HG03342 (cell line): ENCODE measurements at regions not wholly inside any gene's neighbourhood (a gene's known extent, or its start where the extent isn't known, plus 50 kb on each side); places are given as distances from the start of the nearest gene placed in this dataset.
"Not testable (repeated sequence)": the region's sequence is repeated elsewhere in the genome, so short reads cannot be mapped to it uniquely, and the experiment has no call there.

ENCODE experiments used
- ATAC-seq: cut with Tn5 transposase; IDR thresholded peaks from one replicate; pipeline ENCODE4 v1.9.1; 2021; ENCODE audit warnings: mild to moderate bottlenecking, moderate library complexity; ENCODE audit not compliant: unreplicated experiment

DNA sequence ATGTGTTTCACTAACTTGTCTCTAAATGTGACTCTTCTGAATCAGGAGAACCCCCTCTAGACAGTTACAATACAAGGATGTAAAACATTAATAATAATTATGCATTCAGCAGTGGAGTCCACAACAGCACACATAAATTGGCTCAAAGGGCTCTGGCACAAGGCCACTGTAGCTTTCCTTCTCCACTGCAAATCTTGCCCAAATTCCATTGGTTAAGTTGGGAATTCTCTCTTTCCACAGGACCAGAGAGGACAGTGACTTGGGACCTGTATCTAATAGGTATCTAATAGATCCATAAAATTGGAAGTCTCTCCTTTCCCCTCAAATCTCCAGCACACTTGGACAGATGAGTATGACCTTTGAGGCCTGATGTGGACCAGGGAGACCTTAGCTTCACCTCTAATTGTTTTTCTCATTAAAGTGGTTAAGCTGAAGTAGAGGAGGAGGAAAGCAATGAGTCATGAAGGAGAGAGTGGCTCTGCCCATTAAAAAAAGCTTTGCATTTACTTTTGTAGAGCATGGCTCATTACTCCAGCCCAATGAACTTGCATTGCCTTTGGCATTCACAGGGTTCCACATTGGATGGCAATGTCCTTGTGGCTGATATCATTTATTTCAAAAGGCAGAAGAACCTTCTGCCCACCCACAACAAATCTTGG lies 72.3 kb upstream of the SH3RF1 start:
- no peak for ATAC-seq

DNA sequence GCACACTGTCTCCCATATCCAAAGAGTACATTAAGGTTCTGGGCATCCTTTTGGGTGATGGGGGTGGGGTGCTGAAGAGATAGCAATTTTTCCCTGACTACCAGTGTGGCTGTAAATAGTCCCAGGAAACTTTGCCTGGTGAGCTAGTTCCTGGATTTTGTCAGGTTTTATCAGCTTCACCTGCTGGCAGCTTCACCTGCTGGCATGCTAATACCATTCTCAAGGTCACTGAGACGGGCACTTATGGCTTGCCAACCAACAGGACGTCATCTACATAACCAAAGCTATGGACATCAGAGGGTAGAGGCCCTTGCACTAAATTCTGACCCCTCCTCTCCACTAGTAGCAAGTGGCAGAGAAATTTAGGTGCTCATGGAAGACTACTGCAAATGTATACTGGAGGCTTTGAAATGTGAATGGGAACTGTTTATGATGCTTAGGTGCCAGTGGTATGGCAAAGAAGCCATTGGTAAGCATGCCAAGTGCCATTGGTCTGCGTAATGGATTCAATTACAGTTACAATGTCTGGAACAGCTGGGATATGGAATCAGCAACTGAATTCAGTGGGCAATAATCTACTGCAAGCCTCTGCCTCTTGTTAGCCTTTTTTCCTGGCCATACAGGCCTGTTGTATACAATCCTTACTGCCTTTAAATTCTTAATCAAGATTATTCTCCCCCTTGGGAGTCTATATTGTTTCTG lies 71.6 kb upstream of the SH3RF1 start:
- no peak for ATAC-seq

- peak; percentile 79 for ATAC-seq
These were observed 70.7 kb upstream of the SH3RF1 start for GRCh38 chr4:169341490-169341889.

DNA sequence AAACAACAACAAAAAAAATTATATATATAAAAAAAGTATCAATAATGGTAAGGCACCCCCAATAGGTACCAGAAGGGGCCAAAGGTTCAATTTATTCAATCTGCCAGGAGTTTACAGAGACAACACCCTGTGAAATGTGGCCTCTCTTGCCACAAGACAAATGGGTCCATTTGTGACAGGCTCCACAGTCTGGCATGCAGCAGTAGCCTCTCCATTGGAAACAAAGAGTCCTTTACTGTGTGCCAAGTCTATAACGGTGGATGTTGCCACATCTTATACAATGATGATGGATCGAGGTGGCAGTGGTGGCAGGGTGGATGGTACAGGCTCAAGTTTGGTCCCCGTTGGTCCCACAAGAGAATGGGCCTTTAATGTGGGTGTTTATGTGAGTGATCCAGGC lies 70.1 kb upstream of the SH3RF1 start:
- peak; percentile 17 for ATAC-seq

- no peak for ATAC-seq
These were observed 67.5 kb upstream of the SH3RF1 start for GRCh38 chr4:169338241-169338640.

- ATAC-seq: no peak
These were observed 66.8 kb upstream of the SH3RF1 start for GRCh38 chr4:169337510-169337909.

- ATAC-seq: no peak
These were observed 64.6 kb upstream of the SH3RF1 start for GRCh38 chr4:169335331-169335730.

DNA sequence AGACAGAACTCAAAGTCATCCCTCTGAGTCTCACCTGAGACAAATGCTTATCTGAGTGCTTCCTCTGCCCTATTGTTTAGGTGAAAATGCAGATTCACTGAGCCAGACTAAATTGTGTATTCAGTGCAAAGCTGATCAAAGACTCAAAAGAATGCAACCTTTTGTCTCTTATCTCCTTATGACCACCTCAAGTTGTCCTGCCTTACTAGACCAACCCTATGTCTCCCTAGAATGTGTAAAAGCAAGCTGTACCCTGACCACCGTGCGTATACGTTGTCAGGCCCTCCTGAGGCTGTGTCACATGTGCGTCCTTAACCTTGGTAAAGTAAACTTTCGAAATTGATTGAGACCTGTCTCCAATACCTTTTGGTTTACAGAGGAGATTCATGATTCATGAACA lies 63.6 kb upstream of the SH3RF1 start:
- no peak for ATAC-seq

GRCh38 chr4:169333265-169333664 lies 62.5 kb upstream of the SH3RF1 start:
- no peak for ATAC-seq

- no peak for ATAC-seq
These were observed 61.8 kb upstream of the SH3RF1 start for GRCh38 chr4:169332583-169332982.

GRCh38 chr4:169330811-169331210 lies 60.1 kb upstream of the SH3RF1 start:
- no peak for ATAC-seq

GRCh38 chr4:169330095-169330494 lies 59.3 kb upstream of the SH3RF1 start:
- ATAC-seq: no peak

GRCh38 chr4:169327951-169328350 lies 57.2 kb upstream of the SH3RF1 start:
- ATAC-seq: no peak

GRCh38 chr4:169323925-169324324 lies 53.2 kb upstream of the SH3RF1 start:
- ATAC-seq: not testable (repeated sequence)

GRCh38 chr4:169322833-169323232 lies 52.1 kb upstream of the SH3RF1 start:
- not testable (repeated sequence) for ATAC-seq
